ENCODE measurements at regions not wholly inside any gene's neighbourhood (a gene's known extent, or its start where the extent isn't known, plus 50 kb on each side); places are given as distances from the start of the nearest gene placed in this dataset.
A peak's percentile ranks its signal among the peaks of the same experiment; 100 is the strongest.

DNA sequence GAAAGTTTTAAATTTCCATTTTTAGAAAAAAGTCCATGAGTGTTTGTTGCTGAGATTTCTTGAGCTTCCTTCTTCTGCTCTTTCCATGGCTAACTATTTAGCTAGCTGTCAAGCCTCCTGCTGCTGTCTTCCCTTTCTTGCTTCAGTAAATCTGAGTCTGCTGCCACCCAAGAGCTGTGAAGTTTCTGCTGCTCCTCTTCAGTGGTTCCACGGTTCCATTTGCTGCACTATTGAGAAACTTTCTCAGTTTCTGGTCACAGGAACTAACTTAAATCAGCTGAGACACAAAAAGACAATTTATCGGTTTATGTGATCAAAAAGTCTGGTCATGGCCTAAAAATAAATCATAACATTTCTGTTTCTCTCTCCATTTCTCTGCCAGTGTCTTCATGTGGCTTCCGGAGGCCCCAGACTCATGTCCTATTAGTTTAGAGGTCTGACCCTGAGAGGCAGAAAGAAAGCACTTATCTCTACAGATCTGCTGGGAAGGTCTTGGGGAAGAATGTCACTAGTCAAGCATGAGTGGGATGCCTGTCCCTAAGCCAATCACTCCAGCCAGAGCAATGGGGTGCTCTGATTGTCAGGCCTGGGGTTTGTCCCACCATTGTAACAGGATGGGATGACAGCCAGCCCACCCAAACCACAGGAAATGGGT is 73.0 kb upstream of the ARL4C start:
- H3K36me3 Mint-ChIP-seq (ENCODE audit: low read depth) = peaks cover 4% of the 10 kb centered on the region
- H3K9me3 Mint-ChIP-seq = peaks cover 5% of the 10 kb centered on the region
- H3K4me3 Mint-ChIP-seq = no peak overlapping the region
- peak overlapping the region; percentile 13 for H3K27ac Mint-ChIP-seq (ENCODE audit: unreplicated experiment)
- no peak for DNase-seq (ENCODE audit: low read depth, low spot score)
- H3K27me3 Mint-ChIP-seq (ENCODE audit: low read depth) = no peaks in the 10 kb centered on the region
- peaks cover 40% of the 10 kb centered on the region for H3K4me1 Mint-ChIP-seq
- TF ChIP-seq, protein P1, sequence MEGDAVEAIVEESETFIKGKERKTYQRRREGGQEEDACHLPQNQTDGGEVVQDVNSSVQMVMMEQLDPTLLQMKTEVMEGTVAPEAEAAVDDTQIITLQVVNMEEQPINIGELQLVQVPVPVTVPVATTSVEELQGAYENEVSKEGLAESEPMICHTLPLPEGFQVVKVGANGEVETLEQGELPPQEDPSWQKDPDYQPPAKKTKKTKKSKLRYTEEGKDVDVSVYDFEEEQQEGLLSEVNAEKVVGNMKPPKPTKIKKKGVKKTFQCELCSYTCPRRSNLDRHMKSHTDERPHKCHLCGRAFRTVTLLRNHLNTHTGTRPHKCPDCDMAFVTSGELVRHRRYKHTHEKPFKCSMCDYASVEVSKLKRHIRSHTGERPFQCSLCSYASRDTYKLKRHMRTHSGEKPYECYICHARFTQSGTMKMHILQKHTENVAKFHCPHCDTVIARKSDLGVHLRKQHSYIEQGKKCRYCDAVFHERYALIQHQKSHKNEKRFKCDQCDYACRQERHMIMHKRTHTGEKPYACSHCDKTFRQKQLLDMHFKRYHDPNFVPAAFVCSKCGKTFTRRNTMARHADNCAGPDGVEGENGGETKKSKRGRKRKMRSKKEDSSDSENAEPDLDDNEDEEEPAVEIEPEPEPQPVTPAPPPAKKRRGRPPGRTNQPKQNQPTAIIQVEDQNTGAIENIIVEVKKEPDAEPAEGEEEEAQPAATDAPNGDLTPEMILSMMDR (conservative IDR thresholded peaks at IDR 0.05) = no peak

DNA sequence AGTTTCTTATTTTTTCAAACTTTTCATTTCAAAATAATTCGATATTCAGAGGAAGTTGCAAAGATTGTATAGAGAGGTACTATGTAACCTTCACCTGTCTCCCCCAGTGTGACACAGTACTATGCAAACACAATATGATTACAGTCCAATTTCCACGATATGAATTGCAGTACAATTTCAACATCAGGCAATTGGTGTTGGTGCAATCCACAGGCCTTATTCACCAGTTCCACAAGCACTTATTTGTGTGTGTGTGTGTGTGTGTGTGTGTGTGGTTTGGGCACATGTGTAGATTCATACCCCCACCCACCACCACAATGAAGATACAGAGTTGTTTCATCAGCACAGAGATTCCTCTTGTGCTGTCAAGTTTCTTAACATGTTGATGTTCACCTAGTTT is 69.7 kb upstream of the ARL4C start:
- TF ChIP-seq, protein P1 (conservative IDR thresholded peaks at IDR 0.05) = no peak
- DNase-seq (ENCODE audit: low read depth, low spot score) = no peak
- Mint-ChIP-seq H3K4me3 (no peak overlapping the region), H3K36me3 (ENCODE audit: low read depth) (peaks cover 6% of the 10 kb centered on the region), H3K27ac (ENCODE audit: unreplicated experiment) (no peak overlapping the region), H3K4me1 (peaks cover 45% of the 10 kb centered on the region), H3K27me3 (ENCODE audit: low read depth) (no peaks in the 10 kb centered on the region), H3K9me3 (peaks cover 5% of the 10 kb centered on the region)

DNA sequence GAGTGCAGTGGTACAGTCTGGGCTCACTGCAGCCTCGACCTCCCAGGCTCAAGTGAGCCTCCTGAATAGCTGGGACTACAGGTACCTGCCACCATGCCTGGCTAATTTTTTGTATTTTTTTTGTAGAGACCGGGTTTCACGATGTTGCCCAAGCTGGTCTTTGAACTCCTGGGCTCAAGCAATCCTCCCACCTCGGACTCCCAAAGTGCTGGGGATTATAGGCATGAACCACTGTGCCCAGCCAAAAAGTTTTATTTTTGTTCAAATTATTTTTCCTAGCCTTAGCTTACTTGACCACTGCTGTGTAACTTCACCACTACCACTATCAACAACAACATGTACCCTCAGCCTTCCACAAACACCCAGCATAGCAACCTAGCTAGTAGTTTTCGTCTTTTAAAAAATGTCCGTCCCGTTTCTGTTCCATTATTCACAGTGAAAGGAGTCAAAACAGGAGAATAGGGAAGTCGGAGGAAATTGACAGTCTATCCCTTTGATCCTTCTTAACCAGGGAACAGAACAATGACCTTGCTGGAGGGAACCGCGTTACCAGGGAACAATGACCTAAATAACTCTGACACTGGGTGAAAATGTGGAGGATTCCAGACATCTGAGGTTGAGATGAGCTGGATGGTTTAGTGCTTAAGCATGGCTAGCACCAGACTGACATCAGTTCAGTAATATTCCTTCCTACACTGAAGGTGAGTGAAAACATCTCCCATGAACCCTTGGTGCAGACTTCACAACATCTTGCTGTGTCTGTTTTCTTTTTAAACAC is 69.2 kb upstream of the ARL4C start:
- Mint-ChIP-seq H3K9me3 (peaks cover 7% of the 10 kb centered on the region), H3K27ac (ENCODE audit: unreplicated experiment) (peak overlapping the region; percentile 93), H3K4me3 (no peak overlapping the region), H3K4me1 (peaks cover 41% of the 10 kb centered on the region), H3K27me3 (ENCODE audit: low read depth) (no peaks in the 10 kb centered on the region), H3K36me3 (ENCODE audit: low read depth) (peaks cover 9% of the 10 kb centered on the region)
- no peak for DNase-seq (ENCODE audit: low read depth, low spot score)
- TF ChIP-seq, protein P1 (conservative IDR thresholded peaks at IDR 0.05) = no peak

DNA sequence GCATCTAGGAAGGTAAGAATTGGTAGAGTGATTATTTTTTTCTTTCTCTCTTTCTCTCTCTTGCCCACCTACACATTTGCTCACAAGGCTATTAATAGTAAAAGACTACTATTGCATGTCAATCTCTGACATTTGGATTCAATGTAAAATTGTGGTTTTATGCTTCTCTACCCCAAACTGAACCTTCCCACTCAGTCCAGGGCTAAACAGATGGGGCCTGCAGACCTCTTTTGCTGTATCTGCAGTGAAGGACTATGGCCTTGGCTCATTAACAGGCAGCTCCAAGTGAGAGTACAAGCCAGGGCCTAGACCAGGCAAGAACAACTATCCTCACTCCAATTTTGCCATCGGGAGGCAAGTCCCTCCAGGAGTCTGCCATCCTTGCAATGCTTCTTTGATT is 68.3 kb upstream of the ARL4C start:
- peak overlapping the region; percentile 27 for H3K4me3 Mint-ChIP-seq
- TF ChIP-seq, protein P1 (conservative IDR thresholded peaks at IDR 0.05) = no peak
- H3K4me1 Mint-ChIP-seq = peaks cover 40% of the 10 kb centered on the region
- peak overlapping the region; percentile 75 for H3K27ac Mint-ChIP-seq (ENCODE audit: unreplicated experiment)
- H3K36me3 Mint-ChIP-seq (ENCODE audit: low read depth) = peaks cover 9% of the 10 kb centered on the region
- no peak for DNase-seq (ENCODE audit: low read depth, low spot score)
- no peaks in the 10 kb centered on the region for H3K27me3 Mint-ChIP-seq (ENCODE audit: low read depth)
- H3K9me3 Mint-ChIP-seq = peaks cover 7% of the 10 kb centered on the region

DNA sequence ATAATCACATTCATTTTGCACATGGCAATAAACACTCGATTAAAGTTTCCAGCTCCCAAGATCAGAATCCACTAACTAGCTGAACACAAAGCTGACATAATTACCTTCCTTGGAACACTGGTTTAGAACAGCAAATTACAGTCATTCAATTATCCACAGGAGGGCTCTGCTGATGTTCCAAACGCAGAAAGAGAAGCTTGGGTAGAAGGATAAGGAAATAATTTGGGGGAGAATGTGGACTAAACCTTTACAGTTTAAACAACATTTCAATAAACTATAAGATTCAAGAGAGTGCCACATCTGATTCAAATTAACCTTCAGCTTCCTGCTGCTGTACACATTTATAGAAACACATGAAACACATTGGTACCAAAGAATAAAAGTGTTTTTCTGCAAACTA is 67.8 kb upstream of the ARL4C start:
- TF ChIP-seq, protein P1 (conservative IDR thresholded peaks at IDR 0.05) = no peak
- Mint-ChIP-seq H3K27ac (ENCODE audit: unreplicated experiment) (peak overlapping the region; percentile 1), H3K4me3 (no peak overlapping the region), H3K4me1 (peaks cover 40% of the 10 kb centered on the region), H3K27me3 (ENCODE audit: low read depth) (no peaks in the 10 kb centered on the region), H3K9me3 (peaks cover 7% of the 10 kb centered on the region), H3K36me3 (ENCODE audit: low read depth) (peaks cover 13% of the 10 kb centered on the region)
- no peak for DNase-seq (ENCODE audit: low read depth, low spot score)

Data from neural crest cell (in vitro differentiated cells).